Left renal pelvis (tissue), 4 donors: ENCODE measurements at regions not wholly inside any gene's neighbourhood (a gene's known extent, or its start where the extent isn't known, plus 50 kb on each side); places are given as distances from the start of the nearest gene placed in this dataset.
A peak's percentile ranks its signal among the peaks of the same experiment; 100 is the strongest.

Experiments used
- DNase-seq, 4 donors: peaks; one replicate each; pipeline ENCODE4 v3.0.0-alpha.2; 2013; ENCODE audit warnings: low read depth in 4 of 4, low spot score in 3 of 4

- no peak for DNase-seq
Measured at GRCh38 chr7:17721736-17722285, 218.5 kb downstream of the SNX13 start.

DNA sequence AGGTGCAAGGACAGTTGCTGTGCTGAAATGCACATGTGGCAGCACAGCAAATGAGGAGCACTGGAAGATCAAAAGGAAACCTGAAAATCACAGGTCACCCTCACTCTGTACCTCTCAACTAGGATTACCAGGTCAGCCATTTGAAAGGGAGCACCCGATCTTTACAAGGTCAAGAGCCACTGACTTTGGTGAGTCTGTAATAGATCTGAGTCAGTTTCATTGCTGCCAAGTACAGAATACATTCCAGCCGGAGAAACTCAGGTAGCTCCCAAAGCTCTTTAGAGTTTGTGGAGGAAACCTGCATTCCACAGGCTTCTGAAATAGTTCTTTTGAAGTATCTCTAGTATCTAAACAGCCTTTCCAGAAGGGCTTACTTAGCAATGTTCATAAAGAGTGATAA, 217.5 kb downstream of the SNX13 start:
- no peak for DNase-seq

DNA sequence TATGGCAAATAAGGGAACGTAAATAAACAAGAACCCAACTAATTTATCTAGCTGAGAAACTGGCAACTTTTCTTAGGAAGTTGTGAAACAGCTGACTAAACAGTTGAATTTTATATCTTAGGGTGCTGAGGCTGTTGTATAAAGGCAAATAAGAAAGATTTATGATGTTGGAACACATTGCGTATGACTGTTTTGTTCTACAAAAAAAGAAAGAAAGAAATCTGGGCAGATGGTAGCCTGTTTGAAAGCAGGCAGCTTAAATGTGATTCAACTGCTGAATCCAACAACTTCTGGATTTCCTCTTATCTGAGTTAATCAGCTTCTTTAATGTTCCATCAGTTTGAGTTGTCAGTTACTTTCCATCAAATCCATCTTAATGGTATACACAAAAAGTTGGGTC, 214.5 kb downstream of the SNX13 start:
- DNase-seq = peak in 1 of 4 donors; percentile 3

DNA sequence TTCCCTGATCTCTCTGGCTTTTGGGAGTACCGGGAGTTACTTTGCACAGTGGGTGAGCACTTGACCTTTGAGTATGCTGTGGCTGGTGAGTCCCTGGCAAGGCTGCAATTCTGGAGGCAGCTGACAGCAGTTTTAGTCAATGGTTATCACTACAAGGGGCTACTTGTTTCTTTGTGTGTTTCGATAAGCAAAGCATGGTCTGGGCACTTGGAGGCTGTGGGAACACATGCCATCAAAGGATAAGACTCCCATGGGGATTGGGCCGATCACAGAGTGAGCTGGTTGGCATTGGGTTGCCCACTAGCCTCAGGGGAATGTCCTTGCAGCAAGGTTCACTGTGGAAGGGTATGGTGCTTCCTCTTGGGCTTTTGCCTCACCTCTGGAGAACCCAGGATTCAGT, 208.2 kb downstream of the SNX13 start:
- no peak for DNase-seq
